GM12874 (cell line): ENCODE measurements at regions not wholly inside any gene's neighbourhood (a gene's known extent, or its start where the extent isn't known, plus 50 kb on each side); places are given as distances from the start of the nearest gene placed in this dataset.

Source experiments
- CTCF ChIP-seq: IDR thresholded peaks from 2 replicates; pipeline ENCODE4 v1.5.1; 2011; ENCODE audit warnings: low read depth, mild to moderate bottlenecking, control low read depth, low read length, moderate library complexity; ENCODE audit not compliant: insufficient read depth

- TF ChIP-seq CTCF: no peak
Measured at GRCh38 chr10:84824525-84824924, 496.1 kb downstream of the CCSER2 start.

- TF ChIP-seq CTCF: no peak
Measured at GRCh38 chr10:84825330-84825729, 496.9 kb downstream of the CCSER2 start.

GRCh38 chr10:84826704-84827103 is 498.3 kb downstream of the CCSER2 start:
- TF ChIP-seq CTCF: no peak

- no peak for TF ChIP-seq CTCF
Measured at GRCh38 chr10:84829131-84829530, 500.7 kb downstream of the CCSER2 start.

GRCh38 chr10:84837041-84837812 is 508.8 kb downstream of the CCSER2 start:
- no peak for TF ChIP-seq CTCF

GRCh38 chr10:84837877-84838276 is 509.5 kb downstream of the CCSER2 start:
- TF ChIP-seq CTCF: no peak

- no peak for TF ChIP-seq CTCF
Measured at GRCh38 chr10:84838851-84839250, 510.5 kb downstream of the CCSER2 start.
